Ovary (tissue), 7 donors: ENCODE measurements at regions not wholly inside any gene's neighbourhood (a gene's known extent, or its start where the extent isn't known, plus 50 kb on each side); places are given as distances from the start of the nearest gene placed in this dataset.

Source experiments
- DNase-seq, 5 donors: peaks; one replicate each; pipeline ENCODE4 v3.0.0-alpha.2; 2019 to 2020
- H3K27ac ChIP-seq, 2 donors: fragments of 200-600 bp; one replicate each; pipeline versions ENCODE4 v1.5.1 to v1.8.0; 2019 to 2022
- H3K27me3 ChIP-seq: fragments of 200-600 bp; one replicate; pipeline ENCODE4 v1.8.0; 2022
- H3K36me3 ChIP-seq: fragments of 200-600 bp; sonication (generic); one replicate; pipeline ENCODE4 v1.5.1; 2019
- H3K4me1 ChIP-seq: one replicate; pipeline ENCODE4 v1.8.1; 2013; ENCODE audit warnings: mild to moderate bottlenecking, moderate library complexity; ENCODE audit not compliant: insufficient read depth
- H3K4me3 ChIP-seq: fragments of 200-600 bp; sonication (generic); one replicate; pipeline ENCODE4 v1.5.1; 2017
- H3K9me3 ChIP-seq, 2 donors: fragments of 200-600 bp in 1 of 2; sonication (generic) in 1 of 2; one replicate each; pipeline versions ENCODE4 v1.5.1 to v1.8.1; 2013 to 2019; ENCODE audit warnings: mild to moderate bottlenecking in 1 of 2, moderate library complexity in 1 of 2
- EP300 ChIP-seq: sonication (generic); formaldehyde crosslinking; IDR thresholded peaks from one replicate; pipeline ENCODE4 v1.6.1; 2017; ENCODE audit warnings: antibody characterized with exemption
- POLR2A ChIP-seq: fragments of 450-650 bp; IDR thresholded peaks from one replicate; pipeline ENCODE4 v1.6.1; 2017; ENCODE audit warnings: antibody characterized with exemption, mild to moderate bottlenecking, moderate library complexity
- WGBS, 3 donors: extraction: QIAGEN DNeasy Blood & Tissue Kit in 1 of 3; methylation state at CpG; one replicate each; pipeline versions ENCODE4 v1.1.5 to v1.1.7; 2013 to 2017; 5-methylcytosine and 5-hydroxymethylcytosine counted together
- intact Hi-C, 4 donors: fragments of 100-400 bp; cut with DNase I; formaldehyde crosslinking; loops; one replicate each; pipeline versions ENCODE4 v1.11.0 to v1.15.1; 2022 to 2023
- TF ChIP-seq, protein P1 (sequence below), 3 donors: fragments of 450-650 bp in 2 of 3; fragments of 200-600 bp in 1 of 3; IDR thresholded peaks; one replicate each; pipeline versions ENCODE4 v1.5.1 to v1.8.0; 2016 to 2022; ENCODE audit warnings: antibody characterized with exemption in 3 of 3, mild to moderate bottlenecking in 1 of 3
- donor health status: DM: no; HTN: no; CAD: no; lungs with moderate emphysema.
- donor health status: DM: no; HTN: no; CAD: no.
- donor health status: Bipolar disorder and iron deficiency.
- donor health status: DM: no; HTN: no; CAD: no.
- donor health status: DM: yes; HTN: yes; CAD: no.

DNA sequence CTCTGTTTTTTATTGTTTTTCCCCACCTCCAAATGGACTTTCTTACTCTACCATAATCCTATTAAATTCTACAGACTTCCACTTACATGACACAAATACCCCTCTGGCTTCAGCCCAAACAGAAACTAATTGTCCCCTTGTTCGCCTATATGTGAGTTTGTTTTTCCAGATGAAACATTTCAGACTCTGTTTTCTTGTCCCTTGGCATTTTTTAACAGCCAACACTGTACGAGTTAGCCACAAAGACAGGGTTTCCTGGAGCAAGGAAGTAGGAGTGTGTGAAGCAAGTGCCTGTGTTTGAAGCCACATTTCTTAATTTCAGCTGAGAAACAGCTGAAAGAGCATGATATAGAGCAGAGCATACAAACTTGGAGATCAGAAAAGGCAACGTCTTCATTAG is 382.2 kb upstream of the CDH5 start:
- intact Hi-C loops, result no loop called here
- 31 to 48% (median 36%) methylated on average over 3 of the region's 3 CpGs for WGBS, 3 donors
- no peaks in the 10 kb centered on the region for H3K9me3 ChIP-seq

DNA sequence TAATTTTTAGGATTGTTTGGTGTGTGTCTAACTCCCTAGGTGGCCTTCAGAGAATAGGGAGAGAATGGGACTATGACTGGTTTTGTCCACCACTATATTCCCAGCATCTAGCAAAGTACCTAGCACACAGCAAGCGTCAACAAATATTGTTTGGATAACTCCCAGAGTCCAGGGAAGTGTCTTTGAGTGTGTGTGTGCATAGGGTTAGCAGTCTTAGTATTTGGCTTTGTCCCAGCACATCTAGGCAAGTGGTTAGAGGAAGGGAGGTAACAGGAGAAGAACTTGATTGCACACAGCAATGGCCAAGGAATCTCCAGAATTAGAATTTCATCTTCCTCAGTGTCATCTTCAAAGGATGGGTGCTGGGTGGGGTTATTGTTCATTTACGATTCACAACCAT is 385.4 kb upstream of the CDH5 start:
- no peak for TF ChIP-seq EP300
- TF ChIP-seq, protein P1, sequence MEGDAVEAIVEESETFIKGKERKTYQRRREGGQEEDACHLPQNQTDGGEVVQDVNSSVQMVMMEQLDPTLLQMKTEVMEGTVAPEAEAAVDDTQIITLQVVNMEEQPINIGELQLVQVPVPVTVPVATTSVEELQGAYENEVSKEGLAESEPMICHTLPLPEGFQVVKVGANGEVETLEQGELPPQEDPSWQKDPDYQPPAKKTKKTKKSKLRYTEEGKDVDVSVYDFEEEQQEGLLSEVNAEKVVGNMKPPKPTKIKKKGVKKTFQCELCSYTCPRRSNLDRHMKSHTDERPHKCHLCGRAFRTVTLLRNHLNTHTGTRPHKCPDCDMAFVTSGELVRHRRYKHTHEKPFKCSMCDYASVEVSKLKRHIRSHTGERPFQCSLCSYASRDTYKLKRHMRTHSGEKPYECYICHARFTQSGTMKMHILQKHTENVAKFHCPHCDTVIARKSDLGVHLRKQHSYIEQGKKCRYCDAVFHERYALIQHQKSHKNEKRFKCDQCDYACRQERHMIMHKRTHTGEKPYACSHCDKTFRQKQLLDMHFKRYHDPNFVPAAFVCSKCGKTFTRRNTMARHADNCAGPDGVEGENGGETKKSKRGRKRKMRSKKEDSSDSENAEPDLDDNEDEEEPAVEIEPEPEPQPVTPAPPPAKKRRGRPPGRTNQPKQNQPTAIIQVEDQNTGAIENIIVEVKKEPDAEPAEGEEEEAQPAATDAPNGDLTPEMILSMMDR (IDR thresholded peaks at IDR 0.05), result no peak
- no peak for TF ChIP-seq POLR2A
- Histone ChIP-seq H3K27me3 (no peaks in the 10 kb centered on the region), H3K9me3 (no peaks in the 10 kb centered on the region), H3K4me3 (no peak overlapping the region), H3K4me1 (no peaks in the 10 kb centered on the region), H3K36me3 (no peaks in the 10 kb centered on the region), H3K27ac (no peak overlapping the region)
- 87 to 91% (median 87%) methylated on average over 2 of the region's 2 CpGs for WGBS, 3 donors
- no peak for DNase-seq
- intact Hi-C loops, result no loop called here

More for the DNA sequence above, 382.2 kb upstream of the CDH5 start:
- Histone ChIP-seq H3K27ac (no peak overlapping the region), H3K36me3 (no peaks in the 10 kb centered on the region), H3K4me3 (no peak overlapping the region), H3K27me3 (no peaks in the 10 kb centered on the region), H3K4me1 (peaks cover 3% of the 10 kb centered on the region)
- no peak for DNase-seq
- TF ChIP-seq EP300, result no peak
- TF ChIP-seq POLR2A, result no peak
- TF ChIP-seq, protein P1 (IDR thresholded peaks at IDR 0.05), result no peak

DNA sequence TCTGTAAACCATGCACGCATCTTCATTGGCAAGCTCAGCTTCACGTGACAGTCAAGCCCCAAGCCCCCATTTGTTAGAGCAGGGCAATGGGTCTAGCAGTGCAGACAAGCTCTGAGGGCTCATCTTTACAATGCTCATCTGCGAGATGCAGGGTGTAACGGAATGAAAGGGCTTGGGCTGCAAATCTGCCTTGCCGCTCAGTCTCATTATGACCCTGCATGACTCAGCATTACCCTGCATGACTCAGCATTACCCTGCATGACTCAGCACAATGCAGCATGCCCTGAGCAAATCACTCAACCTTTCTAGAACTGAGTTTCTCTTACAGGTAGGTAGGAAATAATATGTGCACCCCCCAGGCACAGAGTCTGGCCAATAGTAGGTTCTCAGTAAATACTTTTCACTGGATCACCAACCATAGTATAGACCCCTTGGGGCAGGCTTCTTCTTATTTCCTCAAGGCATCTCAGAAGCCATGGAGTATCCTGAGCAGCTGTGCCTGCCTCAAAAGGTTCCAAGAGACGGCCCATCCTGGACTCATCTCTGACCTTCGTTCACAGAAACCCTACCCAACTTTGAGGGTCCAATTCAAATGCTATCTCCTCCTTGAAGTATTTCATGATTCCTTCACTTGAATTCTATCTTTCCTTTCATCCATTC is 391.3 kb upstream of the CDH5 start:
- H3K27ac ChIP-seq, result no peak overlapping the region
- TF ChIP-seq EP300, result no peak
- no peak for TF ChIP-seq POLR2A
- TF ChIP-seq, protein P1 (IDR thresholded peaks at IDR 0.05), result no peak
- H3K4me1 ChIP-seq, result no peaks in the 10 kb centered on the region
- H3K9me3 ChIP-seq, result no peaks in the 10 kb centered on the region
- intact Hi-C loops, result no loop called here
- DNase-seq, result no peak
- 73 to 89% (median 74%) methylated on average over 7 of the region's 7 CpGs for WGBS, 3 donors
- H3K27me3 ChIP-seq, result no peaks in the 10 kb centered on the region
- no peak overlapping the region for H3K4me3 ChIP-seq
- no peaks in the 10 kb centered on the region for H3K36me3 ChIP-seq

DNA sequence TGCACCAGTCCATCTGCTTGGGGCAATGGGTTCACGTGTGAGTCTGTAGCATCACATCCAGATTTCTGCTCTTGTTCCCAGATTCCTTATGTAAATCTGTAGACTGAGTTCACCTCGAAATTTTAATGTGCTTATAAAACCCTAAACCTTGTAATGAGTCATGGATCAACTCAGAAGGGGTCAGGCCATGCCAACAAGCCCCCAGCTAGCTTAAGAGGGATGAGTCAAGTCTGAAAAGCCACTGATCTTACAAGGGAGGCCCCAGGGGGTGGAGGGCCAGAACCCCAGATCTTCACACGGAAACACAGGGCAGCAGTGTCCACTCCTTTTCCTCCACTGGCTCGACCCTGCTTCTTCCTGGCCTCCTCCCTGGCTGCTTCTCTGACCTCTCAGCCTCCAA is 399.1 kb upstream of the CDH5 start:
- no peaks in the 10 kb centered on the region for H3K36me3 ChIP-seq
- peak in 1 of 5 donors; percentile 39 for DNase-seq
- TF ChIP-seq, protein P1 (IDR thresholded peaks at IDR 0.05), result no peak
- H3K4me1 ChIP-seq, result peaks cover 4% of the 10 kb centered on the region
- WGBS, 3 donors, result 45 to 60% (median 53%) methylated on average over 4 of the region's 4 CpGs
- H3K27ac ChIP-seq, result no peak overlapping the region
- intact Hi-C loops, result no loop called here
- no peak overlapping the region for H3K4me3 ChIP-seq
- H3K27me3 ChIP-seq, result no peaks in the 10 kb centered on the region
- no peaks in the 10 kb centered on the region for H3K9me3 ChIP-seq
